Hematopoietic multipotent progenitor cell treated with erythropoietin and hydrocortisone succinate and interleukin-3 and kit ligand, for 15 days (in vitro differentiated cells): ENCODE measurements at regions not wholly inside any gene's neighbourhood (a gene's known extent, or its start where the extent isn't known, plus 50 kb on each side); places are given as distances from the start of the nearest gene placed in this dataset.

Experiments used
- DNase-seq: peaks from one replicate; pipeline ENCODE4 v3.0.0-alpha.2; 2015; ENCODE audit warnings: low spot score

GRCh38 chr5:8241076-8241475, 372.1 kb downstream of the MTRR start:
- DNase-seq, result no peak

- no peak for DNase-seq
Measured at GRCh38 chr5:8241558-8241957, 372.6 kb downstream of the MTRR start.

- no peak for DNase-seq
Measured at GRCh38 chr5:8247049-8247899, 378.3 kb downstream of the MTRR start.

GRCh38 chr5:8253376-8253775, 384.4 kb downstream of the MTRR start:
- DNase-seq, result no peak

- no peak for DNase-seq
Measured at GRCh38 chr5:8254674-8255073, 385.7 kb downstream of the MTRR start.

- DNase-seq, result no peak
Measured at GRCh38 chr5:8258801-8259200, 389.9 kb downstream of the MTRR start.

GRCh38 chr5:8270246-8270645, 401.3 kb downstream of the MTRR start:
- no peak for DNase-seq

GRCh38 chr5:8280711-8281363, 411.9 kb downstream of the MTRR start:
- DNase-seq, result no peak

- DNase-seq, result no peak
Measured at GRCh38 chr5:8288334-8288733, 419.4 kb downstream of the MTRR start.

- no peak for DNase-seq
Measured at GRCh38 chr5:8288897-8289516, 420.1 kb downstream of the MTRR start.

GRCh38 chr5:8289779-8290178, 420.8 kb downstream of the MTRR start:
- DNase-seq, result no peak

- DNase-seq, result no peak
Measured at GRCh38 chr5:8290721-8291120, 421.8 kb downstream of the MTRR start.

GRCh38 chr5:8291641-8292040, 422.7 kb downstream of the MTRR start:
- DNase-seq, result no peak

GRCh38 chr5:8295141-8295540, 426.2 kb downstream of the MTRR start:
- no peak for DNase-seq

- no peak for DNase-seq
Measured at GRCh38 chr5:8299716-8300115, 430.8 kb downstream of the MTRR start.

GRCh38 chr5:8304341-8304740, 435.4 kb downstream of the MTRR start:
- no peak for DNase-seq

GRCh38 chr5:8306288-8306896, 437.4 kb downstream of the MTRR start:
- no peak for DNase-seq

- DNase-seq, result no peak
Measured at GRCh38 chr5:8314965-8315364, 446.0 kb downstream of the MTRR start.

GRCh38 chr5:8316608-8317280, 447.8 kb downstream of the MTRR start:
- DNase-seq, result no peak

GRCh38 chr5:8317335-8317734, 448.4 kb downstream of the MTRR start:
- no peak for DNase-seq

GRCh38 chr5:8320244-8320643, 451.3 kb downstream of the MTRR start:
- no peak for DNase-seq

- no peak for DNase-seq
Measured at GRCh38 chr5:8321272-8321671, 452.3 kb downstream of the MTRR start.
